MM.1S (cell line): ENCODE measurements at regions not wholly inside any gene's neighbourhood (a gene's known extent, or its start where the extent isn't known, plus 50 kb on each side); places are given as distances from the start of the nearest gene placed in this dataset.

Source experiments
- DNase-seq: peaks from one replicate; pipeline ENCODE4 v3.0.0-alpha.2; 2015
- H2AFZ ChIP-seq: fragments of 300-600 bp; sonication (generic); 2 replicates; pipeline ENCODE4 v1.6.0; 2016; ENCODE audit warnings: antibody characterized with exemption, low read length
- H3F3A ChIP-seq: fragments of 300-600 bp; sonication (generic); 2 replicates; pipeline ENCODE4 v1.6.1; 2016; ENCODE audit warnings: mild to moderate bottlenecking, antibody characterized with exemption, low read length, moderate library complexity, mixed read lengths; ENCODE audit not compliant: insufficient read depth
- H3K27ac ChIP-seq: fragments of 300-600 bp; sonication (generic); 2 replicates; pipeline ENCODE4 v1.5.1; 2016; ENCODE audit warnings: mild to moderate bottlenecking, low read length
- H3K27me3 ChIP-seq: fragments of 300-600 bp; sonication (generic); replicated peaks from 2 replicates; pipeline ENCODE4 v1.6.0; 2016; ENCODE audit warnings: low read length; ENCODE audit not compliant: insufficient read depth
- H3K36me3 ChIP-seq: fragments of 300-600 bp; sonication (generic); replicated peaks from 2 replicates; pipeline ENCODE4 v1.6.1; 2016; ENCODE audit warnings: mild to moderate bottlenecking, low read length, mixed read lengths; ENCODE audit not compliant: insufficient read depth
- H3K4me1 ChIP-seq: fragments of 300-600 bp; sonication (generic); 2 replicates; pipeline ENCODE4 v1.6.1; 2016; ENCODE audit warnings: low read length, mixed read lengths
- H3K4me2 ChIP-seq: fragments of 300-600 bp; sonication (generic); 2 replicates; pipeline ENCODE4 v1.6.0; 2016; ENCODE audit warnings: low read depth, low read length
- H3K4me3 ChIP-seq: fragments of 300-600 bp; sonication (generic); 2 replicates; pipeline ENCODE4 v1.5.1; 2016; ENCODE audit warnings: low read length, mixed read lengths
- H3K79me2 ChIP-seq: fragments of 300-600 bp; sonication (generic); 2 replicates; pipeline ENCODE4 v1.6.1; 2016; ENCODE audit warnings: mixed run types, low read length, mixed read lengths
- H3K9ac ChIP-seq: fragments of 300-600 bp; sonication (generic); 2 replicates; pipeline ENCODE4 v1.6.1; 2016; ENCODE audit warnings: low read length, mixed read lengths
- H3K9me2 ChIP-seq: fragments of 300-600 bp; sonication (generic); replicated peaks from 2 replicates; pipeline ENCODE4 v1.6.1; 2016; ENCODE audit warnings: mild to moderate bottlenecking, low read length, mixed read lengths; ENCODE audit not compliant: insufficient read depth
- H3K9me3 ChIP-seq: fragments of 300-600 bp; sonication (generic); replicated peaks from 2 replicates; pipeline ENCODE4 v1.6.1; 2016; ENCODE audit warnings: mild to moderate bottlenecking, low read length, mixed read lengths; ENCODE audit not compliant: insufficient read depth
- H4K20me1 ChIP-seq: fragments of 300-600 bp; sonication (generic); 2 replicates; pipeline ENCODE4 v1.6.1; 2016; ENCODE audit warnings: mild to moderate bottlenecking, low read length, moderate library complexity, mixed read lengths; ENCODE audit not compliant: insufficient read depth
- EZH2 ChIP-seq: fragments of 300-600 bp; sonication (generic); optimal IDR thresholded peaks from 2 replicates; pipeline ENCODE3; 2017; ENCODE audit warnings: low read depth, mild to moderate bottlenecking, antibody characterized with exemption, low read length, mixed read lengths
- EZH2phosphoT487 ChIP-seq: fragments of 300-600 bp; sonication (generic); IDR thresholded peaks from 2 replicates; pipeline ENCODE4 v1.6.1; 2018; ENCODE audit warnings: antibody characterized with exemption, low read length
- TF ChIP-seq, protein P1 (sequence below): fragments of 300-600 bp; sonication (generic); IDR thresholded peaks from 2 replicates; pipeline ENCODE4 v1.5.1; 2016; ENCODE audit warnings: antibody characterized with exemption, low read length, mixed read lengths

DNA sequence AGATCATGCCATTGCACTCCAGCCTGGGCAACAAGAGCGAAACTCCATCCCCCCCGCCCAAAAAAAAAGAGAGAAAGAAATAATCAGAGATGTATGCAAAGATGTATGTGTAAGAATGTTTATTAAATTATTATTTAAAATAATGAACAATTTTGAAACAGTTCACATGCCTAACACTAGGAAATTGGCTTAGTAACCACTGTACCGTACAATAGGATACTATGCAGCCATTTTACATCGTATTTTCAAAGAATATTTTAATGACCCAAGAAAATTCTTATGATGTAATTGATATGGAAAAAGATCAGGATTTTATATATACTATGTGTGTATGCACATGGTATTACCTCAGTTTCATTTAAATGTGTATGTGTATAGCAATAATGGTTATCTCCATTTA is 190.5 kb downstream of the ZFP36L2 start:
- TF ChIP-seq EZH2: no peak
- H3K36me3 ChIP-seq: no peaks in the 10 kb centered on the region

GRCh38 chr2:43034921-43035320 is 191.5 kb downstream of the ZFP36L2 start:
- Histone ChIP-seq H3K9me3 (no peaks in the 10 kb centered on the region), H3K79me2 (no peaks in the 10 kb centered on the region), H4K20me1 (no peaks in the 10 kb centered on the region), H3K9me2 (no peaks in the 10 kb centered on the region), H3K36me3 (no peaks in the 10 kb centered on the region), H2AFZ (no peak overlapping the region), H3K9ac (no peak overlapping the region), H3K27me3 (no peaks in the 10 kb centered on the region), H3K27ac (no peak overlapping the region), H3F3A (no peaks in the 10 kb centered on the region), H3K4me1 (no peaks in the 10 kb centered on the region), H3K4me3 (no peak overlapping the region), H3K4me2 (no peak overlapping the region)
- TF ChIP-seq EZH2phosphoT487 (no peak), EZH2 (no peak)
- TF ChIP-seq, protein P1, sequence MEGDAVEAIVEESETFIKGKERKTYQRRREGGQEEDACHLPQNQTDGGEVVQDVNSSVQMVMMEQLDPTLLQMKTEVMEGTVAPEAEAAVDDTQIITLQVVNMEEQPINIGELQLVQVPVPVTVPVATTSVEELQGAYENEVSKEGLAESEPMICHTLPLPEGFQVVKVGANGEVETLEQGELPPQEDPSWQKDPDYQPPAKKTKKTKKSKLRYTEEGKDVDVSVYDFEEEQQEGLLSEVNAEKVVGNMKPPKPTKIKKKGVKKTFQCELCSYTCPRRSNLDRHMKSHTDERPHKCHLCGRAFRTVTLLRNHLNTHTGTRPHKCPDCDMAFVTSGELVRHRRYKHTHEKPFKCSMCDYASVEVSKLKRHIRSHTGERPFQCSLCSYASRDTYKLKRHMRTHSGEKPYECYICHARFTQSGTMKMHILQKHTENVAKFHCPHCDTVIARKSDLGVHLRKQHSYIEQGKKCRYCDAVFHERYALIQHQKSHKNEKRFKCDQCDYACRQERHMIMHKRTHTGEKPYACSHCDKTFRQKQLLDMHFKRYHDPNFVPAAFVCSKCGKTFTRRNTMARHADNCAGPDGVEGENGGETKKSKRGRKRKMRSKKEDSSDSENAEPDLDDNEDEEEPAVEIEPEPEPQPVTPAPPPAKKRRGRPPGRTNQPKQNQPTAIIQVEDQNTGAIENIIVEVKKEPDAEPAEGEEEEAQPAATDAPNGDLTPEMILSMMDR: no peak
- no peak for DNase-seq

More for the DNA sequence above, 190.5 kb downstream of the ZFP36L2 start:
- Histone ChIP-seq H3K4me2 (no peak overlapping the region), H3K4me1 (no peaks in the 10 kb centered on the region), H3K27me3 (no peaks in the 10 kb centered on the region), H3K4me3 (no peak overlapping the region), H3K27ac (no peak overlapping the region), H2AFZ (no peak overlapping the region), H4K20me1 (no peaks in the 10 kb centered on the region), H3K9me2 (no peaks in the 10 kb centered on the region), H3K9ac (no peak overlapping the region), H3K79me2 (no peaks in the 10 kb centered on the region), H3K9me3 (no peaks in the 10 kb centered on the region), H3F3A (no peaks in the 10 kb centered on the region)
- DNase-seq: no peak

- H3K9me3 ChIP-seq: no peaks in the 10 kb centered on the region
- TF ChIP-seq EZH2phosphoT487 (no peak), EZH2 (no peak)
- TF ChIP-seq, protein P1: no peak
- no peak overlapping the region for H3K9ac ChIP-seq
Observed at GRCh38 chr2:43034242-43034619, 192.2 kb downstream of the ZFP36L2 start.

DNA sequence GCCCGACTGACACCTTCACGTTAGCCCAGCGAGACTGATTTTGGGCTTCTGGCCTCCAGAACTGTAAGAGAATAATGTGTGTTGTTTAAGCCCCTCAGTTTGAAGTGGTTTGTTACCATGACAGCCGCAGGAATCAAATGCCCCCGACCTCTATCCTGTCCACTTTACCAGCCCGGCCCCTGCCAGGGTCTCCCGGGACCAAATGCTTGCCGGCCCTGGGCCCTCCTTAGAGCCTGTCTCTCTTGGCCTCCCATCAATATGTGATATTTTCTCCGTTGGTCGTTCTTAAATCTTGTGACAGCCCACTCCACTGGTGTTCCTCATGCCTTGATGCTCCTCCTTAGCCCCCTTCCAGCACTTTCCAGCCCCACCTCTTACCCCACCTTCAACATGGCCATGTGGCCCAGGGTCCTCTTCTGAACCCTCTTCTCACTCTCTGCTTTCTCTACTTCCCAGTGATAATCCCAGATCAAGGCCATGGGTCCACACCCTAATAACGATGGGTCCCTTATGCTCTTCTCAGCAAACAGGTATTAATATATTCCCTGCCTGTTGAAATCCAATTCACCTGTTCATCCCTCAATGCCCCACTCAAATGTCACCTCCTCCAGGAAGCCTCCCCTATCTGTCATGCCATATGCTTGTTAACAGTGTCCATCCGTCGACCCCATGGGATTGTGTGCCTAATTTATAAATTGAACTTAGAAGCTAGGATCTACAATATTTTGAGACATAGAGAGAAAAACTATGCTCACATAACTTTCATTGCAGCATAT is 192.8 kb downstream of the ZFP36L2 start:
- Histone ChIP-seq H3K79me2 (no peaks in the 10 kb centered on the region), H3K27ac (no peak overlapping the region), H2AFZ (no peak overlapping the region), H3K4me1 (no peaks in the 10 kb centered on the region), H3K4me2 (no peak overlapping the region), H3K9ac (no peak overlapping the region), H3K36me3 (no peaks in the 10 kb centered on the region), H3K9me2 (no peaks in the 10 kb centered on the region), H3K9me3 (no peaks in the 10 kb centered on the region), H3F3A (no peaks in the 10 kb centered on the region), H3K27me3 (no peaks in the 10 kb centered on the region), H3K4me3 (no peak overlapping the region), H4K20me1 (no peaks in the 10 kb centered on the region)
- DNase-seq: no peak
- no peak for TF ChIP-seq EZH2phosphoT487
- no peak for TF ChIP-seq EZH2
- TF ChIP-seq, protein P1: no peak

More at GRCh38 chr2:43034242-43034619, 192.2 kb downstream of the ZFP36L2 start:
- Histone ChIP-seq H3K4me3 (no peak overlapping the region), H3F3A (no peaks in the 10 kb centered on the region), H3K36me3 (no peaks in the 10 kb centered on the region), H2AFZ (no peak overlapping the region), H3K27ac (no peak overlapping the region), H3K27me3 (no peaks in the 10 kb centered on the region), H3K9me2 (no peaks in the 10 kb centered on the region), H3K4me2 (no peak overlapping the region), H3K4me1 (no peaks in the 10 kb centered on the region), H3K79me2 (no peaks in the 10 kb centered on the region), H4K20me1 (no peaks in the 10 kb centered on the region)
- no peak for DNase-seq
